IMR-90 (cell line): ENCODE measurements at regions not wholly inside any gene's neighbourhood (a gene's known extent, or its start where the extent isn't known, plus 50 kb on each side); places are given as distances from the start of the nearest gene placed in this dataset.
"Not testable (repeated sequence)": the region's sequence is repeated elsewhere in the genome, so short reads cannot be mapped to it uniquely, and the experiment has no call there.

ENCODE experiments used
- ATAC-seq: fragments of 200-7000 bp; cut with Tn5 transposase; 2 replicates; pipeline ENCODE4 v1.9.1; 2020; ENCODE audit warnings: low read depth, mild to moderate bottlenecking, moderate library complexity
- BruUV-seq: library from RNA; stranded (reverse); fragments of 400-500 nt; replicated peaks from 2 replicates; lab custom pipeline; 2021; lab: Mats Ljungman, UMichigan
- CTCF ChIA-PET: fragments of 300-600 bp; formaldehyde crosslinking; extraction: SDS; loops from one replicate; lab custom pipeline; 2021; ENCODE audit warnings: antibody characterized with exemption; lab: Yijun Ruan, JAX
- POLR2A ChIA-PET: fragments of 300-600 bp; sonication (Branson Sonifier 250); formaldehyde crosslinking; loops from one replicate; lab custom pipeline; 2022; ENCODE audit warnings: antibody characterized with exemption; ENCODE audit not compliant: unreplicated experiment; lab: Charles Lee
- DNase-seq: peaks from one replicate; pipeline ENCODE4 v3.0.0; 2013
- H2AFZ ChIP-seq: replicated peaks from 2 replicates; pipeline ENCODE3; 2013; ENCODE audit warnings: low read length, mild to moderate bottlenecking; ENCODE audit not compliant: poor library complexity
- H2AK5ac ChIP-seq: 2 replicates; pipeline ENCODE4 v1.6.1; 2013; ENCODE audit warnings: low read depth, low read length, inconsistent platforms
- H2AK9ac ChIP-seq: replicated peaks from 2 replicates; pipeline ENCODE3; 2013; ENCODE audit warnings: mild to moderate bottlenecking, low read depth, low read length, moderate library complexity; ENCODE audit not compliant: poor library complexity
- H2BK120ac ChIP-seq: 2 replicates; pipeline ENCODE4 v1.6.1; 2013; ENCODE audit warnings: low read depth, low read length, inconsistent platforms
- H2BK15ac ChIP-seq: 3 replicates; pipeline ENCODE4 v1.6.1; 2013; ENCODE audit warnings: low read depth, low read length, inconsistent platforms
- H2BK20ac ChIP-seq: 2 replicates; pipeline ENCODE4 v1.6.1; 2013; ENCODE audit warnings: low read depth, mild to moderate bottlenecking, inconsistent platforms, low read length, moderate library complexity
- H2BK5ac ChIP-seq: 2 replicates; pipeline ENCODE4 v1.6.1; 2013; ENCODE audit warnings: mild to moderate bottlenecking, low read depth, low read length, inconsistent platforms; ENCODE audit not compliant: poor library complexity, severe bottlenecking
- H3K14ac ChIP-seq: replicated peaks from 2 replicates; pipeline ENCODE4 v1.6.1; 2013; ENCODE audit warnings: low read depth, low read length, inconsistent platforms
- H3K18ac ChIP-seq: 2 replicates; pipeline ENCODE4 v1.6.1; 2013; ENCODE audit warnings: low read depth, low read length, control low read depth
- H3K23ac ChIP-seq: 2 replicates; pipeline ENCODE4 v1.6.1; 2013; ENCODE audit warnings: low read depth, low read length, inconsistent platforms
- H3K27ac ChIP-seq: 2 replicates; pipeline ENCODE4 v1.5.1; 2013; ENCODE audit warnings: mild to moderate bottlenecking, control low read depth, low read length; ENCODE audit not compliant: insufficient read depth
- H3K27me3 ChIP-seq: 2 replicates; pipeline ENCODE4 v1.6.1; 2013; ENCODE audit warnings: low read length; ENCODE audit not compliant: control insufficient read depth, insufficient read depth
- H3K36me3 ChIP-seq: 2 replicates; pipeline ENCODE4 v1.6.1; 2013; ENCODE audit warnings: low read length, mixed read lengths; ENCODE audit not compliant: control insufficient read depth, insufficient read depth
- H3K4ac ChIP-seq: 2 replicates; pipeline ENCODE4 v1.6.1; 2013; ENCODE audit warnings: low read depth, low read length, inconsistent platforms
- H3K4me1 ChIP-seq: 2 replicates; pipeline ENCODE4 v1.6.1; 2013; ENCODE audit warnings: low read length, mixed read lengths; ENCODE audit not compliant: control insufficient read depth, insufficient read depth
- H3K4me2 ChIP-seq: 2 replicates; pipeline ENCODE4 v1.6.1; 2013; ENCODE audit warnings: low read depth, mild to moderate bottlenecking, control low read depth, low read length, moderate library complexity
- H3K4me3 ChIP-seq: 2 replicates; pipeline ENCODE4 v1.5.1; 2013; ENCODE audit warnings: low read depth, mild to moderate bottlenecking, control low read depth, low read length, moderate library complexity; ENCODE audit not compliant: insufficient read depth
- H3K56ac ChIP-seq: 2 replicates; pipeline ENCODE4 v1.6.1; 2013; ENCODE audit warnings: low read length, inconsistent platforms; ENCODE audit not compliant: insufficient read depth; ENCODE audit errors: extremely low read depth
- H3K79me1 ChIP-seq, 2 experiments: 2 replicates each; pipeline ENCODE4 v1.6.1; 2013; ENCODE audit warnings: low read length in 2 of 2, inconsistent platforms in 1 of 2, low read depth in 1 of 2
- H3K9ac ChIP-seq: 2 replicates; pipeline ENCODE4 v1.6.1; 2013; ENCODE audit warnings: low read depth, low read length, control low read depth
- H3K9me1 ChIP-seq: 2 replicates; pipeline ENCODE4 v1.6.1; 2013; ENCODE audit warnings: low read length, inconsistent platforms; ENCODE audit not compliant: insufficient read depth
- H3K9me3 ChIP-seq: 2 replicates; pipeline ENCODE4 v1.6.1; 2013; ENCODE audit warnings: low read length; ENCODE audit not compliant: control insufficient read depth, insufficient read depth
- H4K20me1 ChIP-seq: 2 replicates; pipeline ENCODE4 v1.6.1; 2013; ENCODE audit warnings: low read length, inconsistent platforms; ENCODE audit not compliant: insufficient read depth
- H4K5ac ChIP-seq: 2 replicates; pipeline ENCODE4 v1.6.1; 2013; ENCODE audit warnings: mild to moderate bottlenecking, low read depth, low read length, control low read depth
- H4K8ac ChIP-seq, 2 experiments: 2 replicates each; pipeline ENCODE4 v1.6.1; 2013; ENCODE audit warnings: low read depth in 2 of 2, low read length in 2 of 2, control low read depth in 1 of 2, inconsistent platforms in 1 of 2
- H4K91ac ChIP-seq: 2 replicates; pipeline ENCODE4 v1.6.1; 2013; ENCODE audit warnings: low read depth, low read length, inconsistent platforms; ENCODE audit not compliant: insufficient read depth
- WGBS, 2 experiments: methylation state at CpG; one replicate each; pipeline versions ENCODE4 v1.1.5 to v1.1.7; 2013; ENCODE audit warnings: missing lambda C conversion rate in 2 of 2; ENCODE audit not compliant: insufficient read length in 1 of 2; ENCODE audit errors: extremely low coverage in 2 of 2; 5-methylcytosine and 5-hydroxymethylcytosine counted together
- dilution Hi-C: fragments of 300-500 bp; cut with HindIII; formaldehyde crosslinking; loops from one replicate; pipeline ENCODE4 v1.14.3; 2018; ENCODE audit warnings: low sequenced_read_pairs; ENCODE audit not compliant: unreplicated experiment
- in situ Hi-C: fragments of 300-500 bp; cut with MboI; formaldehyde crosslinking; loops from 3 replicates; pipeline ENCODE4 v1.14.3; 2019; ENCODE audit warnings: low sequenced_read_pairs, inconsistent platforms, mixed read lengths
- intact Hi-C: fragments of 100-400 bp; cut with micrococcal nuclease; formaldehyde crosslinking; loops from 2 replicates; pipeline ENCODE4 v1.10.0; 2022

- H4K20me1 ChIP-seq, H2BK20ac ChIP-seq, H4K5ac ChIP-seq, intact Hi-C loops, H2AK9ac ChIP-seq, H3K4ac ChIP-seq, H2BK15ac ChIP-seq, H2BK5ac ChIP-seq, H3K56ac ChIP-seq, H2AK5ac ChIP-seq, H3K27ac ChIP-seq, H3K4me3 ChIP-seq, ATAC-seq, BruUV-seq, H3K9me3 ChIP-seq, H4K8ac ChIP-seq, H3K27me3 ChIP-seq, H3K18ac ChIP-seq, H4K91ac ChIP-seq, H3K4me2 ChIP-seq, H3K23ac ChIP-seq, H3K9ac ChIP-seq, H3K14ac ChIP-seq, DNase-seq, H3K4me1 ChIP-seq, H3K79me1 ChIP-seq, CTCF ChIA-PET, H2BK120ac ChIP-seq, H2AFZ ChIP-seq, H3K36me3 ChIP-seq, dilution Hi-C loops, in situ Hi-C loops, POLR2A ChIA-PET, H3K9me1 ChIP-seq: not testable (repeated sequence)
- no CpG with 5 or more reads among the region's 23 CpGs for WGBS, 2 experiments
Measured at GRCh38 chr2:145880997-145881396, 1361.1 kb upstream of the ZEB2 start.
